SW 1271 (cell line): ENCODE measurements at regions not wholly inside any gene's neighbourhood (a gene's known extent, or its start where the extent isn't known, plus 50 kb on each side); places are given as distances from the start of the nearest gene placed in this dataset.
"Not testable (repeated sequence)": the region's sequence is repeated elsewhere in the genome, so short reads cannot be mapped to it uniquely, and the experiment has no call there.

Source experiments
- DNase-seq, 2 experiments: peaks; one replicate each; lab custom pipeline; 2025; lab: John Stamatoyannopoulos, UW

- DNase-seq, result no peak
These were observed 71.1 kb upstream of the PPP3CA start for GRCh38 chr4:101418466-101418865.

GRCh38 chr4:101418055-101418454, 70.7 kb upstream of the PPP3CA start:
- DNase-seq, result no peak

GRCh38 chr4:101417046-101417445, 69.7 kb upstream of the PPP3CA start:
- DNase-seq, result no peak

GRCh38 chr4:101415962-101416361, 68.6 kb upstream of the PPP3CA start:
- no peak for DNase-seq

- no peak for DNase-seq
These were observed 67.2 kb upstream of the PPP3CA start for GRCh38 chr4:101414496-101414895.

GRCh38 chr4:101411926-101412325, 64.6 kb upstream of the PPP3CA start:
- DNase-seq, result no peak

- DNase-seq, result not testable (repeated sequence)
These were observed 64.1 kb upstream of the PPP3CA start for GRCh38 chr4:101411281-101411910.

GRCh38 chr4:101400096-101400495, 52.8 kb upstream of the PPP3CA start:
- no peak for DNase-seq

GRCh38 chr4:101398807-101399206, 51.5 kb upstream of the PPP3CA start:
- DNase-seq, result no peak
